ENCODE measurements at regions not wholly inside any gene's neighbourhood (a gene's known extent, or its start where the extent isn't known, plus 50 kb on each side); places are given as distances from the start of the nearest gene placed in this dataset.

DNA sequence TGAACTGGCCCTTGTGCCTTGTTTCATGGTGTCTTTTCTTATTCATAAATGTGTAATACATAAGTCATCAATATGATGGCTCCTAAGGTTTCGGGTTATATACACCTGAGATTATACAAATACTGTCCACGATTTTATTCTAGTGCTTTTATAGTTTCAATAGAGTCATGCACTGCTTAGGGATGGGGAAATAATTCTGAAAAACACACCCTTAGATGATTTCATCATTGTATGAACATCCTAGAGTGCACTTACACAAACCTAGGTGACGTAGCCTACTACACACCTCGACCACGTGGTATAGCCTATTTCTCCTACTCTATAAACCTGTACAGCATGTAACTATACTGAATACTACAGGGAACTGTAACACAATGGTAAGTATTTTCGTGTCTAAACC lies 988.8 kb upstream of the NR2F2 start:
- TF ChIP-seq, protein P1, sequence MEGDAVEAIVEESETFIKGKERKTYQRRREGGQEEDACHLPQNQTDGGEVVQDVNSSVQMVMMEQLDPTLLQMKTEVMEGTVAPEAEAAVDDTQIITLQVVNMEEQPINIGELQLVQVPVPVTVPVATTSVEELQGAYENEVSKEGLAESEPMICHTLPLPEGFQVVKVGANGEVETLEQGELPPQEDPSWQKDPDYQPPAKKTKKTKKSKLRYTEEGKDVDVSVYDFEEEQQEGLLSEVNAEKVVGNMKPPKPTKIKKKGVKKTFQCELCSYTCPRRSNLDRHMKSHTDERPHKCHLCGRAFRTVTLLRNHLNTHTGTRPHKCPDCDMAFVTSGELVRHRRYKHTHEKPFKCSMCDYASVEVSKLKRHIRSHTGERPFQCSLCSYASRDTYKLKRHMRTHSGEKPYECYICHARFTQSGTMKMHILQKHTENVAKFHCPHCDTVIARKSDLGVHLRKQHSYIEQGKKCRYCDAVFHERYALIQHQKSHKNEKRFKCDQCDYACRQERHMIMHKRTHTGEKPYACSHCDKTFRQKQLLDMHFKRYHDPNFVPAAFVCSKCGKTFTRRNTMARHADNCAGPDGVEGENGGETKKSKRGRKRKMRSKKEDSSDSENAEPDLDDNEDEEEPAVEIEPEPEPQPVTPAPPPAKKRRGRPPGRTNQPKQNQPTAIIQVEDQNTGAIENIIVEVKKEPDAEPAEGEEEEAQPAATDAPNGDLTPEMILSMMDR (IDR thresholded peaks at IDR 0.05; ENCODE audit: low read depth, low read length): no peak
- TF ChIP-seq EZH2phosphoT487 (IDR thresholded peaks at IDR 0.05; ENCODE audit: low read depth): no peak

All from OCI-LY3 (cell line).